Lower lobe of right lung (tissue), 2 donors: ENCODE measurements at regions not wholly inside any gene's neighbourhood (a gene's known extent, or its start where the extent isn't known, plus 50 kb on each side); places are given as distances from the start of the nearest gene placed in this dataset.
A peak's percentile ranks its signal among the peaks of the same experiment; 100 is the strongest.
"Not testable (repeated sequence)": the region's sequence is repeated elsewhere in the genome, so short reads cannot be mapped to it uniquely, and the experiment has no call there.

ENCODE experiments used
- ATAC-seq, 2 donors: fragments of 200-7000 bp; cut with Tn5 transposase; one replicate each; pipeline ENCODE4 v1.9.1; 2020 to 2022; ENCODE audit warnings: mild to moderate bottlenecking in 2 of 2, moderate library complexity in 2 of 2
- DNase-seq: peaks from one replicate; pipeline ENCODE4 v3.0.0-alpha.2; 2020
- H3K27ac ChIP-seq: fragments of 200-600 bp; one replicate; pipeline ENCODE4 v1.8.0; 2022
- H3K27me3 ChIP-seq: fragments of 200-600 bp; one replicate; pipeline ENCODE4 v1.8.0; 2022; ENCODE audit warnings: low read depth
- H3K36me3 ChIP-seq: fragments of 200-600 bp; one replicate; pipeline ENCODE4 v1.8.0; 2022; ENCODE audit warnings: mild to moderate bottlenecking
- H3K4me1 ChIP-seq: fragments of 200-600 bp; one replicate; pipeline ENCODE4 v1.8.0; 2022
- H3K4me3 ChIP-seq: fragments of 200-600 bp; one replicate; pipeline ENCODE4 v1.8.0; 2022; ENCODE audit warnings: mild to moderate bottlenecking
- H3K9me3 ChIP-seq: fragments of 200-600 bp; one replicate; pipeline ENCODE4 v1.8.0; 2022
- CTCF ChIP-seq: fragments of 200-600 bp; IDR thresholded peaks from one replicate; pipeline ENCODE4 v1.8.0; 2022; ENCODE audit warnings: antibody characterized with exemption, mild to moderate bottlenecking
- intact Hi-C: fragments of 100-400 bp; cut with DNase I; formaldehyde crosslinking; loops from one replicate; pipeline ENCODE4 v1.11.0; 2022
- donor health status: DM: no; HTN: yes; CAD: no; lungs with severe emphysema.

- Histone ChIP-seq H3K36me3 (no peaks in the 10 kb centered on the region), H3K4me3 (no peak overlapping the region), H3K27me3 (peaks cover 7% of the 10 kb centered on the region), H3K4me1 (no peaks in the 10 kb centered on the region), H3K9me3 (no peaks in the 10 kb centered on the region), H3K27ac (no peak overlapping the region)
- DNase-seq (no peak), ATAC-seq (no peak)
- intact Hi-C loops, result no loop called here
- TF ChIP-seq CTCF, result no peak
Measured at GRCh38 chr17:51366866-51367265, 106.5 kb downstream of the UTP18 start.

- H3K27ac ChIP-seq, intact Hi-C loops, H3K4me1 ChIP-seq, ATAC-seq, H3K27me3 ChIP-seq, DNase-seq, H3K9me3 ChIP-seq, H3K36me3 ChIP-seq, H3K4me3 ChIP-seq: not testable (repeated sequence)
Measured at GRCh38 chr17:51367836-51368235, 107.5 kb downstream of the UTP18 start.

GRCh38 chr17:51371732-51372151 lies 111.4 kb downstream of the UTP18 start:
- Histone ChIP-seq H3K36me3 (no peaks in the 10 kb centered on the region), H3K27ac (no peak overlapping the region), H3K27me3 (peaks cover 1% of the 10 kb centered on the region), H3K4me3 (no peak overlapping the region), H3K9me3 (no peaks in the 10 kb centered on the region), H3K4me1 (no peaks in the 10 kb centered on the region)
- ATAC-seq (peak; percentile 56 to 65), DNase-seq (no peak)
- peak; percentile 44 for TF ChIP-seq CTCF
- intact Hi-C loops, result no loop called here

GRCh38 chr17:51372345-51373004 lies 112.1 kb downstream of the UTP18 start:
- ATAC-seq (peak; percentile 64 to 73), DNase-seq (no peak)
- no peak for TF ChIP-seq CTCF
- H3K36me3 ChIP-seq, result no peaks in the 10 kb centered on the region
- no peaks in the 10 kb centered on the region for H3K9me3 ChIP-seq
- intact Hi-C loops, result no loop called here
- H3K4me1 ChIP-seq, result no peaks in the 10 kb centered on the region
- H3K27me3 ChIP-seq, result no peaks in the 10 kb centered on the region
- H3K4me3 ChIP-seq, result no peak overlapping the region
- H3K27ac ChIP-seq, result no peak overlapping the region

- H3K4me1 ChIP-seq, result no peaks in the 10 kb centered on the region
- intact Hi-C loops, result no loop called here
- no peak for ATAC-seq
- TF ChIP-seq CTCF, result no peak
- H3K9me3 ChIP-seq, result no peaks in the 10 kb centered on the region
- no peak overlapping the region for H3K4me3 ChIP-seq
- no peaks in the 10 kb centered on the region for H3K36me3 ChIP-seq
- no peak overlapping the region for H3K27ac ChIP-seq
- DNase-seq, result no peak
- no peaks in the 10 kb centered on the region for H3K27me3 ChIP-seq
Measured at GRCh38 chr17:51373489-51374152, 113.3 kb downstream of the UTP18 start.

- intact Hi-C loops, result no loop called here
- no peaks in the 10 kb centered on the region for H3K27me3 ChIP-seq
- no peaks in the 10 kb centered on the region for H3K36me3 ChIP-seq
- no peaks in the 10 kb centered on the region for H3K9me3 ChIP-seq
- TF ChIP-seq CTCF, result no peak
- ATAC-seq (no peak), DNase-seq (no peak)
- no peak overlapping the region for H3K27ac ChIP-seq
- no peak overlapping the region for H3K4me3 ChIP-seq
- H3K4me1 ChIP-seq, result no peaks in the 10 kb centered on the region
Measured at GRCh38 chr17:51374209-51374608, 113.9 kb downstream of the UTP18 start.
